Retina (tissue), 1 donor: ENCODE measurements at regions not wholly inside any gene's neighbourhood (a gene's known extent, or its start where the extent isn't known, plus 50 kb on each side); places are given as distances from the start of the nearest gene placed in this dataset.

Experiments
- DNase-seq: peaks from one replicate; pipeline ENCODE4 v3.0.0-alpha.2; 2016

- DNase-seq: no peak
These were observed 412.9 kb downstream of the ZSWIM6 start for GRCh38 chr5:61744690-61745619.

GRCh38 chr5:61746831-61747575 lies 414.9 kb downstream of the ZSWIM6 start:
- DNase-seq: no peak

DNA sequence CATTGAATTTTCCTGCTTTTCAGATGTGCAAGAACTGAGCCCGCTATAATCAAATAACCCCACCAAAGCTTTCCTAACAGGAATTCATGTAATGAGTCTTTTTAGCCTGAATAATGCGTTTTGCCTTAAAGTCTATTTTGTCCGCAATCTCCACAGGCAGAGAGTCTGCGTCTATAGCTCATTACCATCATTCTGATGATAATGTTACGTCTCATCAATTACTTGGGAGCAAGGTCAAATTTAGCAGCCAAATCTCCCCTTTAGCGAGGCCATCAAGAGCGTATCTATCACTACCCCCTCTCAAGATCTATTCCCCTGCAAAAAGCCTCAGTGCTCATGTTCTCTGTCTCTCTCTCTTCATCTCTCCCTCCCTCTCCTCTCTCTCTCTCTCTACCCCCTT lies 416.1 kb downstream of the ZSWIM6 start:
- no peak for DNase-seq

DNA sequence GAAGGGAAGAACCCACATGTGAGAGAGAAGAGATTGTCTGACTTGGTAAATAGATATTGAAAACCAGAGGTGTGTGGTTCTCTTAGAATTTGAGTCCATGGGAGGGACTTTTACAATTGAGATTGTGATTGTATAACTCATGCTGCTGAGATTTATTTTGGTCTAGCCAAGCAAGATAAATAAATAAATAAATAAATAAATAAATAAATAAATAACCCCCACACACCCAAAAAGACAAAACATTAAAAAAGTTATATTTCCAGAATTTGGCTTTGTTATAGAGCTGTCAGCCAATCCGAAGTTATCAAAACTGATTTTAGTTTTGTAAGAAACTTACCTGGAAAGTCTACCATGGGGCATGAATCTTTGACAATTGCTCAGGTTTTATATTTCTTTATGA lies 416.6 kb downstream of the ZSWIM6 start:
- DNase-seq: no peak

GRCh38 chr5:61752588-61752987 lies 420.5 kb downstream of the ZSWIM6 start:
- DNase-seq: no peak

- no peak for DNase-seq
These were observed 422.7 kb downstream of the ZSWIM6 start for GRCh38 chr5:61754792-61755191.

- DNase-seq: no peak
These were observed 423.7 kb downstream of the ZSWIM6 start for GRCh38 chr5:61755726-61756222.

GRCh38 chr5:61758711-61759110 lies 426.7 kb downstream of the ZSWIM6 start:
- DNase-seq: no peak

DNA sequence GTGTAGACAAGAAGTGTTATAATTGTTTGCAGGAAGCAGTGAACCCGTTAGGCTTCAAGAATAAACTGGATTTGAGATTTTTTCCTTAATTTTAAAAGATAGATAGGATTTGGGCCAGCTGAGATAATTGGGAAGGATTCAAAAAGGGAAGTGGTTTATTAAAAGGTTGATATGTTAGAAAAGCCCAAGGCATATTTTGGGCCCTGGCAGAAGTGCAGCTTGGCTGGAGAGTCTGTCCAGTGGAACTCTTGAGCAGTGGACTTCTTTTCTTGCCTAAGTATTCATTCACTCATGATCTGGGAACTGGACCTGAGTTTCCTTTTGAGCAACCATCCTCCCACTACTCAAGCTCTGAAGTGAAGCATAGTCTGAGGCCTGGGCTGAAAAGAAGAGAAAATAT lies 433.4 kb downstream of the ZSWIM6 start:
- no peak for DNase-seq

GRCh38 chr5:61766141-61766540 lies 434.1 kb downstream of the ZSWIM6 start:
- DNase-seq: no peak

DNA sequence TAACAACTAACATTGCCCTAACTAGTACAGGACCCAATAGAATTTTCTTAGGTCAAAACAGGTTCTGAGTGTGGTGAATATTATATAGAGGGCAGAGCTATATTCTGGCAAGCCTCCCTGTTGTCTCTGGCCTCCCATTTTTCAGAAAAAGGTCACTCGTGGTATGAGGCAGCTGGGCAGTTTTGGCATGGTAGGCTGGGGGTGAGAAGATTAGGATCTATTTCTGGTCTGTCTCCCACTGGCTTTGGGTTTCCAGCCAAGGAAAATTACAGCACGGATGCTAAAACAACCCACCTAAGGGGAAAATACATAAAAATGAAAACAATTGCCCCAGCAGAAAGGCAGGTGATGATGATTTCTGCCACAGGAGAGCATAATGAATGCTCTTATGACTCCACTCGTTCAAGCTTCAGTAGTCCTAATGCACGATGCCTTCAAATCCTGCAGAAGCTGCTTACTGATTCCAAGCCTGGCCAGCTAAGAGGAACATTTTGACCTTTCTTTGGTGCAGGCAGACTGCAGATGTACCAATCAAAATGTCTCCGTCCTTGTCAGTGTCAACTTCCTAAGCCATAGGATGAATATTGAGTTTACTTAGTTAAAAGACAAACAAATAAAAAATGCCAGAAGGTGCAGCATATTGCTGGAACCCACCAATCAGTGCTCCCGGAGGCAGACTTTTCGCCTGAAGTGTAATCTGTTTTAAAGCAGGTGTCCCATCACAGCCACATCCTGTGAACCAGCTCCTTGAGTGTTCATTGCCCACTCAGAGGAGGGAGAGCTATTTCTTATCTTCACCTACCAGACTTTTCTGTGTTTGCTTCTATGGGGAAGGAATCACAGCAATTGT lies 435.4 kb downstream of the ZSWIM6 start:
- DNase-seq: no peak

- no peak for DNase-seq
These were observed 436.7 kb downstream of the ZSWIM6 start for GRCh38 chr5:61768692-61769281.

DNA sequence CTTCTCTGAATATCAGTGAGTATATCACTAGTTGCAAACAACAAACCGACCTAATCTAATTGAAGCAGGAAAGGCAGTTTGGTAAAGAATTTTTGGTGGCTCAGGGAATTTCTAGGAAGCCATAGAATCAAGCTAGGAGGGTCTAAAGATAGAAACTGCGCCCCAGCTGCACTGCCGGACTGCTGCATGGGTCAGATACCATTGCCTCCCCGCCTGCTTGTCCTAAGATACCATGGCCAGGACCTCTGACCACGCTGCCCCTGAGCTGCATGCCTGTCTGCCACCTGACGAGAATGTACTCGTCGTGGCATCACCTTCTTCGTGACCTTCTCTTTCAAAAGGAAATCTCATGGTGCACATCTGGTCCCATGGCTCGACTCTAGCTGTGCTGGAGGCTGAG lies 439.0 kb downstream of the ZSWIM6 start:
- DNase-seq: no peak

DNA sequence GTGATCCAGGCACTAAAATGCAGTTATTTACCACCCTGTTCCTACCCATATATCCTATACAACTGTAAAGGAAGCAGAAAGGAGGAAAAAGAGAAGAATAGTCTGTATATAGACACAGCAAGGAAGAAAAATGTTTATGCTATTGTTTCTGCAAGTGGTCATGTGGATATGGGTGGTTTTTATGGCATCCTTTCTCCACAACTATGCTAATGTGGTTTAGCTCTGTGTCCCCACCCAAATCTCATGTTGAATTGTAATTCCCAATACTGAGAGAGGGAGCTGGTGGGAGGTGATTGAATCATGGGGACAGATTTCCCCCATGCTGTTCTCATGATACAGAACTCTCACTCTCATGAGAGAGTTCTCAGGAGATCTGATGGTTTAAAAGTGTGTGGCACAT lies 439.8 kb downstream of the ZSWIM6 start:
- no peak for DNase-seq

- DNase-seq: no peak
These were observed 443.8 kb downstream of the ZSWIM6 start for GRCh38 chr5:61775901-61776300.

DNA sequence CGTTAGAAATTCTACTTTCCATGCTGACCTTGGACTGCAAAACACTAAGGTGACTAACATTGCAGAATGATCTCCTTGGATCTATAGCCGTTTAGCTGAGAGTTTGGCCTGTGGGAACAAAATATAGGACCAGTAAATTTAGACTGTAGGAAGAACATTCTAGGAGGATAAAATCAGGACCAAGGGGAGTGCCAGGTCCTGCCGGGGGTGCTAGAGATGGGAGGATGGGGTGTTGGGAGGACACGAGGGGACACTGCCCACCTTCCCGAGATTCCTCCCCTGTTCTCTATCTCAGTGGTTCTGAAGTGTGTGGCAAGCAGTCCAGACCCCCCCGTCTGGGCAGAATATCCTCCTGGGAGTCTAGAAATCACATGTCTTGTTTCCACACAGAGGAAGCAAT lies 445.2 kb downstream of the ZSWIM6 start:
- DNase-seq: no peak

DNA sequence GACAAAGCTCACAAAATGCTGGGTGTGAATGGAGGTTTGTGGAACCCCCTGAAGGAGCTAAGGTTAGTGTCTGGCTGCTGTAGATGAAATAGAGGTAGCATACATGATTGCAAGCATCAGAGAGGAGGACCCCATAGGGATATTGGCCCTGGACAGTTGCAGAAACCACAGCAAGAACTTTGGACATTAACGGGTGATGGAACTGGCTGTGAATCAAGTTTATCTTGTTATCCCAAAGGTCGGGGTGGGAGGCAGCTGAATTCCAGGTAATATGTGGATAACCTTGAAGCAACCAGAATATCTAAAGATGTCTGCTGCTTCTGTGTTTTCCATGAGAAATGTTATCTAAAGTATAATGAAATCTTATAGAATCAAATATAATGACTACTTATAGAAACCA lies 447.7 kb downstream of the ZSWIM6 start:
- no peak for DNase-seq

- no peak for DNase-seq
These were observed 451.4 kb downstream of the ZSWIM6 start for GRCh38 chr5:61783481-61783880.

DNA sequence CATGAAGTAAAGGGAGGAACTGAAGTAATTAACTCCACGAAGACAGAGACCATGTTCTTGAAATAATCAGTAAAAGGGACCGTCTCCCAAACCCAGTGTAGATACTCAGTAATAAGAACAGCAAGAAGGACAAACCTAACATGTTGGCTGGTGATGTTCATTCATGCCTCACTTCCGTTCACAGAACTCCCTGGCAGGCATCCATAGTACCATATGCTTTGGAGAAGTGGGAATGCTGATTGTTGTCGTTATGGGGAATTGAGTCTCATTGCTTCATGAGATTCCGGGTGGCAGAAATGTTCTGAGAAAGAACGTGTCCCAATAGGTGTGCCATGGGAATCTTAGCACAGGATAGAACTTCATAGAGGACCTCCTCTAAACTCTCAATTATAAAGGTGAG lies 452.3 kb downstream of the ZSWIM6 start:
- DNase-seq: no peak

GRCh38 chr5:61788548-61788947 lies 456.5 kb downstream of the ZSWIM6 start:
- DNase-seq: no peak

DNA sequence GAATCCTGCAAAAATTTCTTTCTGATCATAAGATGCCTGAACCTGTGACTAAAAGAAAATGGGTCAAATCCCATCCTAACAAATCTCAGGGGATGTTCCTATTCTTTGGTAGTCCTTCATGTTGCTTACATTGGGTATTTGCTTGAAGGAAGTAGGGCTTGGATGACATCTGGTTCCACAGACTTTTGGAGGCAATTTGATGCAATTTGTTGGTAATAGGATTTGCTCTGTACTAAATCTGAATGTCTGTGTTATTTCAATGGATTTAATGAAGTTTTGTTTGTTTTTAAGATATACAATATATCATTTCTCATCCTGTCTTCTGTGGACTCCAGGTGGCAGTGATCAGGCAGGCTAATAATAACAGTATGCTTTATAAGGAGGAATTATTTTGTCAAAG lies 457.9 kb downstream of the ZSWIM6 start:
- no peak for DNase-seq

- no peak for DNase-seq
These were observed 458.6 kb downstream of the ZSWIM6 start for GRCh38 chr5:61790678-61791077.

- no peak for DNase-seq
These were observed 464.7 kb downstream of the ZSWIM6 start for GRCh38 chr5:61796773-61797172.
